HUES64 (cell line): ENCODE measurements at regions not wholly inside any gene's neighbourhood (a gene's known extent, or its start where the extent isn't known, plus 50 kb on each side); places are given as distances from the start of the nearest gene placed in this dataset.

ENCODE experiments used
- H3K27ac ChIP-seq: 2 replicates; pipeline ENCODE4 v1.7.0; 2013; ENCODE audit warnings: low read depth, low read length, inconsistent platforms
- H3K27me3 ChIP-seq: 2 replicates; pipeline ENCODE4 v1.6.1; 2013; ENCODE audit warnings: mild to moderate bottlenecking, low read length; ENCODE audit not compliant: insufficient read depth
- H3K36me3 ChIP-seq: 2 replicates; pipeline ENCODE4 v1.6.1; 2013; ENCODE audit warnings: mild to moderate bottlenecking, low read length; ENCODE audit not compliant: insufficient read depth
- H3K4me1 ChIP-seq: 2 replicates; pipeline ENCODE4 v1.6.1; 2013; ENCODE audit warnings: mild to moderate bottlenecking, low read length, moderate library complexity; ENCODE audit not compliant: insufficient read depth
- H3K4me3 ChIP-seq: 2 replicates; pipeline ENCODE4 v1.5.1; 2013; ENCODE audit warnings: mild to moderate bottlenecking, low read length, moderate library complexity
- H3K9ac ChIP-seq: 2 replicates; pipeline ENCODE4 v1.6.1; 2013; ENCODE audit warnings: mild to moderate bottlenecking, low read depth, low read length
- H3K9me3 ChIP-seq: 2 replicates; pipeline ENCODE4 v1.6.1; 2013; ENCODE audit warnings: low read depth, low read length; ENCODE audit not compliant: insufficient read depth
- WGBS: fragments of 150-250, 120-280 bp; methylation state at CpG from one replicate; pipeline ENCODE4 v1.1.7; 2013; ENCODE audit warnings: missing lambda C conversion rate; 5-methylcytosine and 5-hydroxymethylcytosine counted together

DNA sequence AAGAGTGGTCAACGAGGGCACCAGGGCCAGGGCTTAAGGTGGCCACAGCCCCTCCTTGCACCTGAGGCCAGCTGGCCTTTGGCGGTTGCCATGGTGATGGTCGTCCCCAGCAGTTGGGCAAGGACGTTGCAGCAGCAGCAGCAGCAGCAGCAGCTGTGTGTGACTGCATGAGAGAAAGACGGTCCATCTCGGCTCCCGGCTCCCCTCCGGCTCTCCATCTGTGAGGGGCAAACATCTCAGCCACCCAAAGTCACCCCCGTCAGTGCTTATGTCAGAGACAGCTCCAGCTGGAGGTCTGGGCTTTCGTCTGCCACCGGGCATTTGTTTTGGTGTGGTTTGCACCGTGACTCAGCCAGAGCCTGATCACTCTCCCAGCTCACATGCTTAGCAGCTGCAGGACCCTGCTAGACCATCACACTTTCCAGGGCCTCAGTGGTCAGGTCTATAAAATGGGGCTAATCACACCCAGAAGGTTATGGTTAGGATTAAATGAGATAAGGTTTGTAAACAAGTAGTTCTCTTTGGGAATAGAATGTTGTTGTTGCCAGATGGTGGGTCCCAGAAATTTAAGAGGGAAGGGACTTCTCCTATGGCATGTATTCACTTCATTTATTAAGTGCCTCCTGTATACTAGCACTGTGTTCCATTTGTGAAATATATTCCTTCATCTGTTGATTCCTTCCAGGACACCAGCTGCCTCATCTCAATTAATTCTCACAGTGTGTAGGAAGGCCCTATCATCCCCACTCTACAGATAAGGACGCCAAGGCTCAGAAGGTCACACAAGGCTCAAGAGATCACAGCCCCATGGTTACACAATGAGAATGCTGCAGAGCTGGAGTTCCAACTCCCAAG lies 212.6 kb upstream of the LHX5 start:
- Histone ChIP-seq H3K9ac (no peak overlapping the region), H3K4me3 (no peak overlapping the region), H3K36me3 (no peaks in the 10 kb centered on the region), H3K9me3 (no peaks in the 10 kb centered on the region), H3K27me3 (no peaks in the 10 kb centered on the region), H3K4me1 (no peaks in the 10 kb centered on the region), H3K27ac (no peak overlapping the region)
- 74% methylated on average over 13 of the region's 13 CpGs for WGBS

DNA sequence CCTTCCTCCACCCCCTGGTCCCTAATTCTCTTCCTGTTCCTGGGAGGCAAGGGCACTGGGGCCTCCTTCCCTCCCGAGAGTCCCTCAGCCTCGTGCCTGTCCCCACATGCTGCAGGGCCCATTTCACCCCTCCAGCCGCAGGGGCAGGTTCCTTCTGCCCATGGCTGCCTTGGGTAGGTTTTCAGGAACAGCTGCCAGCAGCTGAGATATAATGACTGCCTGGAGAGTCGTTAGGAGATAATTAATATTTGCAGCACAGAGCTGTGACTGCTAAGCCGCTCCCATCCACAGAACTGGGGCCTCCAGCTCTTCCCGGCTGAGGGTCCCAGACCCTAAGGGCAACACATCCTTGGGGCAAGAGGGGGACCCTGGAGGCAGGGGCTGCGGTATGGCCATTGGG lies 211.9 kb upstream of the LHX5 start:
- WGBS = 79% methylated on average over 7 of the region's 7 CpGs

DNA sequence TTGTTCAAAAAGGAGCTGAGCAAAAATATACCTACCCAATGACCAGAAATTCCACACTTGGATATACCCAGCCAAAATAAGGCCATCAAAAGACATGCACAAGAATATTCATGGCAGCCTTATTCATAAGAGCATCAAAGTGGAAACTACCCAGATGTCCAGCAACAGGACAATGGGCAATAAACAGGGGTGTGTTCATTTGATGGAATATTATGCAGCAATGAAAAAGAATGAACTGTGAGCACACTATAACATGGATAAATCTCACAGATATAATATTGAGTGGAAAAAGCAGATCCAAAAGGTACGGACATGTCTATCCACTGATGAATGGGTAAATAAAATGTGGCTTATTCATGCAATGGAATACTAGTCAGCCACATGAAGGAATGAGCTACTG lies 209.2 kb upstream of the LHX5 start:
- Histone ChIP-seq H3K27me3 (no peaks in the 10 kb centered on the region), H3K27ac (no peak overlapping the region), H3K9ac (no peak overlapping the region), H3K4me3 (no peak overlapping the region), H3K36me3 (no peaks in the 10 kb centered on the region), H3K9me3 (peaks cover 4% of the 10 kb centered on the region; the same call in 1 of the 2 replicates), H3K4me1 (no peaks in the 10 kb centered on the region)
- 98% methylated on average over 1 of the region's 1 CpG for WGBS

More for the DNA sequence above, 211.9 kb upstream of the LHX5 start:
- no peaks in the 10 kb centered on the region for H3K27me3 ChIP-seq
- H3K9me3 ChIP-seq = no peaks in the 10 kb centered on the region
- no peaks in the 10 kb centered on the region for H3K36me3 ChIP-seq
- H3K4me3 ChIP-seq = no peak overlapping the region
- no peaks in the 10 kb centered on the region for H3K4me1 ChIP-seq
- H3K27ac ChIP-seq = no peak overlapping the region
- no peak overlapping the region for H3K9ac ChIP-seq

DNA sequence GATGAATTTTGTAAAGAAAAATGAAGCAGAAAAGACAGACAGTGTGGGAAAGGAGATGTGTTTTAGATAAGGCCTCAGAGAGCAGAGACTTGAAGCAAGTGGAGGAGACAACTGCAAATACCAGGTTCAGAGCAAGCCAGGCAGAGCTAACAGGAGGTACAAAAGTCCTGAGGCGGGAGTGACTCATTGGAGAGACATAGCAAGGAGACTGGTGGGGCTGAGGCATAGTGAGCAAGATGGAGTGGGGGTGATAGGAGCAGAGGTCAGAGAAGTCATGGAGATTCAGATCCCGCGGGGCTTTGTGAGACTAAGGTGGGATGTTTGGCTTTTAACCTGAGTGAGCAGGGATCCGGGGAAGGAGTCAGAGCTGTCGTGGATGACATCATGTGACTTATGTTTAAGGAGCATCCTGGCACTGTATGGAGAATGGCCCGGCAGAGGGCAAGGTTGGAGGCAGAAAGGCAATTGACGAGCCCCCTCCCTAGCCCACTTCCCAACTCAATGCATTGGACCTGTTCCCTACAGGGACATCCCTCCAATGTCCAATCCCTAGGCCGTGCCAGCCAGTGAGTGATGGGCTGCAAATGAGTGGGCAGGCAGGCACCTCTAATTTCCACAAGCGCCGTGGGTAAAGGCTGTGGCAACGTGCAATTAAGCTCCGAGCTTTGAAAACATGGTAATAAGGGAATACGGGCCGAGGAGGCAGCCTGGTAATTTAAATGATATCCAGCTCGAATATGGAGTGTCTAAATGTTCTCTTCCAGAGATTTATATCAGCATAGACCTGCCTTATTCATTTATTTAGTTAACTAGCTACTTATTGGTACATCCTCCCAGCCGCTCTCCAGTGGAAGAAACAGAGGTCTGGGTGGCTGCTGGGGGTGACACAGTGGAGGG lies 206.8 kb upstream of the LHX5 start:
- WGBS = 90% methylated on average over 16 of the region's 16 CpGs
- no peaks in the 10 kb centered on the region for H3K4me1 ChIP-seq
- H3K27me3 ChIP-seq = no peaks in the 10 kb centered on the region

DNA sequence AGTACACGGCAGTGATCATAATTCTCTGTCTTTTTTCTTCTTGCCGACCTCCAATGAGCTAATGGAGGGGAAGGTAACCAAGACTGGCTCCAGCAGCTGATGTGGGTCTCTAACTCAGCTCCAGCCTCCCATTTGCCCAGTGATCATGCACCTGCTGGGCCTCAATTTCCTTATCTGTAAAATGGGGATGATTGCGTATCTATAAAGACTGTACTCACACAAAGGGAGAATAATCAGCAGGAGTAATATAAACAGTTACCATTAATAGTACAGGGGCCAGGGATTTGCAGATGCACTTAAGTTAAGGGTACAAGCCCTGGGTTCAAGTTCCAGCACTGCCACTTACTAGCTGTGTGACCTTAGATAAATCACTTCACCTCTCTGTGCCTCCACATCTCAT lies 204.9 kb upstream of the LHX5 start:
- Histone ChIP-seq H3K4me1 (no peaks in the 10 kb centered on the region), H3K9ac (no peak overlapping the region), H3K9me3 (peaks cover 4% of the 10 kb centered on the region; the same call in 1 of the 2 replicates), H3K27me3 (no peaks in the 10 kb centered on the region), H3K27ac (no peak overlapping the region), H3K36me3 (no peaks in the 10 kb centered on the region), H3K4me3 (no peak overlapping the region)
- WGBS = 83% methylated on average over 2 of the region's 3 CpGs

More for the DNA sequence above, 206.8 kb upstream of the LHX5 start:
- H3K36me3 ChIP-seq = no peaks in the 10 kb centered on the region
- no peak overlapping the region for H3K9ac ChIP-seq
- H3K4me3 ChIP-seq = no peak overlapping the region
- H3K9me3 ChIP-seq = peaks cover 4% of the 10 kb centered on the region; the same call in 1 of the 2 replicates
- H3K27ac ChIP-seq = no peak overlapping the region

GRCh38 chr12:113676117-113676516 lies 204.4 kb upstream of the LHX5 start:
- Histone ChIP-seq H3K27me3 (no peaks in the 10 kb centered on the region), H3K4me3 (no peak overlapping the region), H3K9me3 (peaks cover 4% of the 10 kb centered on the region; the same call in 1 of the 2 replicates), H3K9ac (no peak overlapping the region), H3K4me1 (no peaks in the 10 kb centered on the region), H3K27ac (no peak overlapping the region), H3K36me3 (no peaks in the 10 kb centered on the region)
- 94% methylated on average over 7 of the region's 7 CpGs for WGBS

- H3K27me3 ChIP-seq = no peaks in the 10 kb centered on the region
- H3K36me3 ChIP-seq = no peaks in the 10 kb centered on the region
- no peak overlapping the region for H3K27ac ChIP-seq
- no peak overlapping the region for H3K9ac ChIP-seq
- no peaks in the 10 kb centered on the region for H3K4me1 ChIP-seq
- H3K9me3 ChIP-seq = peaks cover 4% of the 10 kb centered on the region; the same call in 1 of the 2 replicates
- no peak overlapping the region for H3K4me3 ChIP-seq
- WGBS = 88% methylated on average over 9 of the region's 9 CpGs
Observed at GRCh38 chr12:113674996-113675395, 203.3 kb upstream of the LHX5 start.

DNA sequence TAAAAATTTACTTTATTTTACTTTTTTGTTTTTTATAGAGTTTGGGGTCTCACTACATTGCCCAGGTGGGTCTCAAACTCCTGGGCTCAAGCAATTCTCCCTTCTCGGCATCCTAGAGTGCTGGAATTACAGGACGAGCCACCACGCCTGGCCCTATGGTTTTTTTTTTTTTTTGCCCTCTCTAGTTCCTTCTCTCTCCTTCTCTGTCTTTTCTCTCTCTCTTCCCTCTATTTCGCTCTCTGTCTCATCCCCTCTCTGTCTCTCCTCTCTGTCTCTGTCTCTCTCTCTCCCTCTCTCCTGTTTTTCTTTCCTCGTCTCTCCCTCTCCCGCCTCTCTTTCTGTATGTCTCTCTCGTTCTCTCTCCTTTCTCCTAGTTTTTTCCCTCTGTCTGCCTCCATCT lies 202.6 kb upstream of the LHX5 start:
- H3K9ac ChIP-seq = no peak overlapping the region
- no peaks in the 10 kb centered on the region for H3K36me3 ChIP-seq
- no peak overlapping the region for H3K4me3 ChIP-seq
- H3K27ac ChIP-seq = no peak overlapping the region
- H3K27me3 ChIP-seq = no peaks in the 10 kb centered on the region
- H3K4me1 ChIP-seq = no peaks in the 10 kb centered on the region
- H3K9me3 ChIP-seq = peaks cover 4% of the 10 kb centered on the region; the same call in 1 of the 2 replicates
- WGBS = 90% methylated on average over 7 of the region's 7 CpGs

DNA sequence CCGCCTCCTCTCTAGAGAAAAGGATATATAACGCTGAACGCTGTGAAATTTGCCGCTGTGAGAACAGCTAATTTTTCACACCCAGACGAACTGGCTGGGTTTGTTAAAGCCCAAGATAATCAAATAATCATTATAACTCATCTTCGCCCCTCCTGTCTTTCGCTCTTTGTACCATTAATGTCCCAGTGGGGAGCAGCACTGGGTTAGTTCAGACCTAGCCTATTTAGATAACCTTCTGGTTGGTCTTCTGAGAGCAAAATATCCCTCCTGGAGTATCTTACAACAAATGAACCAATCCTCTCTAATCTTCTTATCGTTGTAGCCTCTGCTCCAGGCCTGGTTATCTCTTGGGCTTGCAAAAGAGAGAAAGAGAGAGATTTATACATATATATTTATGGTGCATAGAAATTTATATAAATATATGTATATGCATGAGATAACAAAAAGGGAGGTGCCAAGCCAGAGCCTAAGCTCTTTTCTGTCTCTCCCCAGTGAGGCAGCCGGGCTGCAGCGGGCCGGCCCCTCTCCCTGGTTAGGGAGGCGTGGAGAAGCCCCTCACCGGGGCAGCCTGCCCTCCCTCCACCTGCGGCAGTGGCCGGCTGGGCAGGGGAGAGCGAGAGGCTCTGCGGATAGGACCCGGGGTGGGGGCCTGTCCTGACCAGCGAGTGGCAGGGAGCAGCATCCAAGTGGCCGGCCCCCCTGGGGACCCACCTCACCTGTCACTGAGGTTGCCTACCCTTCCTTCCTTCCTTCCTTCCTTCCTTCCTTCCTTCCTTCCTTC lies 202.0 kb upstream of the LHX5 start:
- H3K27me3 ChIP-seq = no peaks in the 10 kb centered on the region
- no peak overlapping the region for H3K27ac ChIP-seq
- no peak overlapping the region for H3K4me3 ChIP-seq
- WGBS = 87% methylated on average over 19 of the region's 20 CpGs
- H3K9ac ChIP-seq = no peak overlapping the region
- H3K9me3 ChIP-seq = peaks cover 4% of the 10 kb centered on the region; the same call in 1 of the 2 replicates
- no peaks in the 10 kb centered on the region for H3K4me1 ChIP-seq
- no peaks in the 10 kb centered on the region for H3K36me3 ChIP-seq

DNA sequence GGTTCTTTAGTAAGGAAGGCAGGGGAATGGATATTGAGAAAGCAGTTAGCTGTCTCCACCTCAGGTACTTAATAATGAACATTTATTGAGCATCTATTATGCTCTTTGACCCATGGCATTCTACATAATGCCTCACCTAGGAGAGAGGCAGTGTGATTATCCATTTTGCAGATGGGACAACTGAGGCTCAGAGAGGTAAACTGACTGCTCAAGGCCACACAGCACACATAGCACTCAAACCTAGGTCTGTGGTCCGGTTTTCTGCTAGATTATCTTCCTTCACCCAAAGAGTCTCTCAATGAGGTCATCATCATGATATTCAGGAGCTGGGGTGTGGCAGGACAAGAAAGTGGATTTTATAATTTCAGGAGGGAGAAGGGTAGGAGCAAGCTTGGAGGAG lies 199.1 kb upstream of the LHX5 start:
- Histone ChIP-seq H3K27me3 (no peaks in the 10 kb centered on the region), H3K4me1 (no peaks in the 10 kb centered on the region)
- WGBS = 100% methylated on average over 1 of the region's 1 CpG

More for the DNA sequence above, 199.1 kb upstream of the LHX5 start:
- no peak overlapping the region for H3K9ac ChIP-seq
- no peaks in the 10 kb centered on the region for H3K9me3 ChIP-seq
- H3K4me3 ChIP-seq = no peak overlapping the region
- no peaks in the 10 kb centered on the region for H3K36me3 ChIP-seq
- H3K27ac ChIP-seq = no peak overlapping the region
